DMS114 treated with DMSO at 0.1 percent for 48 hours (cell line): ENCODE measurements at regions not wholly inside any gene's neighbourhood (a gene's known extent, or its start where the extent isn't known, plus 50 kb on each side); places are given as distances from the start of the nearest gene placed in this dataset.
"Not testable (repeated sequence)": the region's sequence is repeated elsewhere in the genome, so short reads cannot be mapped to it uniquely, and the experiment has no call there.

ENCODE experiments used
- DNase-seq: peaks from one replicate; lab custom pipeline; 2025; ENCODE audit not compliant: unreplicated experiment; lab: John Stamatoyannopoulos, UW

- DNase-seq = no peak
Measured at GRCh38 chr4:174071595-174071994, 211.9 kb downstream of the FBXO8 start.

GRCh38 chr4:174069848-174070330, 213.6 kb downstream of the FBXO8 start:
- DNase-seq = no peak

- DNase-seq = no peak
Measured at GRCh38 chr4:174066611-174067205, 216.8 kb downstream of the FBXO8 start.

- no peak for DNase-seq
Measured at GRCh38 chr4:174062831-174063230, 220.6 kb downstream of the FBXO8 start.

GRCh38 chr4:174061026-174061425, 222.4 kb downstream of the FBXO8 start:
- no peak for DNase-seq

GRCh38 chr4:174058846-174059245, 224.6 kb downstream of the FBXO8 start:
- DNase-seq = no peak

GRCh38 chr4:174056959-174057358, 226.5 kb downstream of the FBXO8 start:
- no peak for DNase-seq

- DNase-seq = no peak
Measured at GRCh38 chr4:174055344-174055743, 228.1 kb downstream of the FBXO8 start.

GRCh38 chr4:174053895-174054294, 229.6 kb downstream of the FBXO8 start:
- DNase-seq = no peak

GRCh38 chr4:174047363-174047762, 236.1 kb downstream of the FBXO8 start:
- DNase-seq = no peak

GRCh38 chr4:174045829-174046228, 237.6 kb downstream of the FBXO8 start:
- DNase-seq = not testable (repeated sequence)

GRCh38 chr4:174045381-174045780, 238.1 kb downstream of the FBXO8 start:
- no peak for DNase-seq

GRCh38 chr4:174041555-174042105, 241.8 kb downstream of the FBXO8 start:
- DNase-seq = no peak

- no peak for DNase-seq
Measured at GRCh38 chr4:174040287-174040686, 243.2 kb downstream of the FBXO8 start.

- DNase-seq = no peak
Measured at GRCh38 chr4:174038481-174038880, 245.0 kb downstream of the FBXO8 start.

GRCh38 chr4:174037631-174038030, 245.8 kb downstream of the FBXO8 start:
- DNase-seq = no peak

GRCh38 chr4:174037049-174037448, 246.4 kb downstream of the FBXO8 start:
- DNase-seq = no peak

- no peak for DNase-seq
Measured at GRCh38 chr4:174036576-174036975, 246.9 kb downstream of the FBXO8 start.

GRCh38 chr4:174036111-174036510, 247.4 kb downstream of the FBXO8 start:
- no peak for DNase-seq

GRCh38 chr4:174023641-174024040, 259.8 kb downstream of the FBXO8 start:
- no peak for DNase-seq

- DNase-seq = no peak
Measured at GRCh38 chr4:174018236-174018635, 265.2 kb downstream of the FBXO8 start.

- no peak for DNase-seq
Measured at GRCh38 chr4:174016251-174016650, 267.2 kb downstream of the FBXO8 start.

- DNase-seq = no peak
Measured at GRCh38 chr4:174012886-174013259, 270.6 kb downstream of the FBXO8 start.
